ENCODE measurements at regions not wholly inside any gene's neighbourhood (a gene's known extent, or its start where the extent isn't known, plus 50 kb on each side); places are given as distances from the start of the nearest gene placed in this dataset.

GRCh38 chr15:85950101-85950500, 129.6 kb upstream of the AGBL1 start:
- no peak overlapping the region for H3K27ac ChIP-seq
- H3K36me3 ChIP-seq = no peaks in the 10 kb centered on the region
- ATAC-seq = no peak
- no peak overlapping the region for H3K4me3 ChIP-seq
- FAIRE-seq = no peak
- TF ChIP-seq CTCF (IDR thresholded peaks at IDR 0.05) = no peak
- no peaks in the 10 kb centered on the region for H3K27me3 ChIP-seq
- WGBS, 2 donors = 77 to 79% methylated on average over 5 of the region's 5 CpGs
- DNase-seq = no peak
- no peaks in the 10 kb centered on the region for H3K9me3 ChIP-seq
- intact Hi-C loops (cut with DNase I) = no loop called here
- no peaks in the 10 kb centered on the region for H3K4me1 ChIP-seq

GRCh38 chr15:85954586-85954985, 125.1 kb upstream of the AGBL1 start:
- Histone ChIP-seq H3K9me3 (no peaks in the 10 kb centered on the region), H3K4me1 (no peaks in the 10 kb centered on the region), H3K36me3 (no peaks in the 10 kb centered on the region), H3K27ac (no peak overlapping the region), H3K27me3 (no peaks in the 10 kb centered on the region), H3K4me3 (no peak overlapping the region)
- ATAC-seq = no peak
- intact Hi-C loops (cut with DNase I) = no loop called here
- FAIRE-seq = no peak
- no peak for TF ChIP-seq CTCF (IDR thresholded peaks at IDR 0.05)
- no peak for DNase-seq
- WGBS, 2 donors = 19 to 53% methylated on average over 1 of the region's 1 CpG

- Histone ChIP-seq H3K9me3 (no peaks in the 10 kb centered on the region), H3K27ac (no peak overlapping the region), H3K4me1 (no peaks in the 10 kb centered on the region), H3K27me3 (no peaks in the 10 kb centered on the region), H3K36me3 (no peaks in the 10 kb centered on the region), H3K4me3 (no peak overlapping the region)
- no peak for FAIRE-seq
- WGBS, 2 donors = 65 to 68% methylated on average over 3 of the region's 3 CpGs
- TF ChIP-seq CTCF (IDR thresholded peaks at IDR 0.05) = no peak
- DNase-seq = no peak
- peak in 1 of 4 donors; percentile 36 for ATAC-seq
- intact Hi-C loops (cut with DNase I) = no loop called here
These were observed 123.9 kb upstream of the AGBL1 start for GRCh38 chr15:85955501-85956391.

GRCh38 chr15:85956532-85957275, 123.0 kb upstream of the AGBL1 start:
- no peak overlapping the region for H3K4me3 ChIP-seq
- no peaks in the 10 kb centered on the region for H3K4me1 ChIP-seq
- TF ChIP-seq CTCF (IDR thresholded peaks at IDR 0.05) = no peak
- intact Hi-C loops (cut with DNase I) = no loop called here
- DNase-seq (no peak), FAIRE-seq (no peak), ATAC-seq (peak in 1 of 4 donors; percentile 20)
- no peaks in the 10 kb centered on the region for H3K27me3 ChIP-seq
- no peak overlapping the region for H3K27ac ChIP-seq
- H3K36me3 ChIP-seq = no peaks in the 10 kb centered on the region
- no peaks in the 10 kb centered on the region for H3K9me3 ChIP-seq
- 67 to 74% methylated on average over 2 of the region's 2 CpGs for WGBS, 2 donors

Measured in pancreas (tissue), 10 donors.